Muscle of back (tissue), 3 donors: ENCODE measurements at regions not wholly inside any gene's neighbourhood (a gene's known extent, or its start where the extent isn't known, plus 50 kb on each side); places are given as distances from the start of the nearest gene placed in this dataset.

Experiments
- DNase-seq, 3 donors: peaks; one replicate each; pipeline versions ENCODE4 v3.0.0 to v3.0.0-alpha.2; 2013

DNA sequence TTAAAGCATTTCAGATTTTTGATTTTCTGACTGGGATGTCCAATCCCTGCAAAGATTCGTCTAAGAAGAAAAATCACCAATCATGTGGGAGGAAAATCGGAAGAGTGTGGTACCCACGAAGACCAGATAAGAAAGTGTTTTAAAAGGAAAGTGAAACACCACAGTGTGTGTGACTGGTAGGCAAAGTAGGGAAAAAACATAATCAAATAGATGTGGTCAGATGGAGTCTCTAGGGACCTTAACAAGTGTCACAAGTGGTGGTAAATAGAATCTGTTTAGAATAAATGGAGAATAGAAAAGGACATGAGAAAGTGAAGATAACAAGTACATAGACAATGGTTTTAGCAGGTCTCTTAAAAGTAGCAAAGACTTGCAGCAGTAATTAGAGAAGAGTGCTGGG lies 154.6 kb downstream of the SLC30A10 start:
- DNase-seq = no peak

GRCh38 chr1:219773110-219773509 lies 155.2 kb downstream of the SLC30A10 start:
- no peak for DNase-seq

- no peak for DNase-seq
These were observed 155.9 kb downstream of the SLC30A10 start for GRCh38 chr1:219772265-219773036.

DNA sequence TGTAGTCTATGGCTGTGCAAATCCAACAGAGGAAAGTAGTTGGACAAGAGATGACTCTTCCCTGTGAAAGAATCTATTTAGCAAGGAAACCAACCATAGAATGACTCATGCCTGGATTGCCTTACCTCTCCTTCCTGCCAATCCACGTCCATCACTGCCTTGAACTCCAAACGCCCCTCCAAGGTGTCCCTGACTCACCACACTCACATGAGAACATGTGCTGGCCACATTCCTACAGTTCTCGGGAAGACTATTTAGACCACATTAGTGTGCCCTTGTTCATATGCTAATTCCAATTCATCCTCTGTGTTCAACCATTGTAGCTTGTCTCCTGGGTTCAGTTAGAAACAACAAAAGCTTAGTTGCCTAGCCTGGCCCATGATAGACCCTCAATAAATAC lies 157.3 kb downstream of the SLC30A10 start:
- DNase-seq = peak in 1 of 3 donors; percentile 94

DNA sequence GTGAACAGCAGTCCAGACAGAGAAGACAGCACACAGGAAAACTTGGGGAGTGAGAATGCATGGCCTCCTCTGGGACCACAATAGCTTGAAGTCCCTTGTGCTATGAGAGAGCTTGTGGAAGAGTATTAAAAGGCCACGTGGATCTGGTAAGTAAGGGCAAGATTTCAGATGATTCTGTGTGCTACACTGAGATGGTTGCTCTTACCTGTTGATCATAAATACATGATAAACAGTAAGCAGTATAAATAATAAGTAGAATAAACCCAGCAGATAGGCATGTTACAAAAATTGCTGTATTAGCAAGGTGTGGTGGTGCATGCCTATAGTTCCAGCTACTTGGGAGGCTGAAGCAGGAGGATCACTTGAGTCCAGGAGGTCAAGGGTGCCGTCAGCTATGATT lies 150.4 kb upstream of the ZC3H11B start:
- DNase-seq = no peak

DNA sequence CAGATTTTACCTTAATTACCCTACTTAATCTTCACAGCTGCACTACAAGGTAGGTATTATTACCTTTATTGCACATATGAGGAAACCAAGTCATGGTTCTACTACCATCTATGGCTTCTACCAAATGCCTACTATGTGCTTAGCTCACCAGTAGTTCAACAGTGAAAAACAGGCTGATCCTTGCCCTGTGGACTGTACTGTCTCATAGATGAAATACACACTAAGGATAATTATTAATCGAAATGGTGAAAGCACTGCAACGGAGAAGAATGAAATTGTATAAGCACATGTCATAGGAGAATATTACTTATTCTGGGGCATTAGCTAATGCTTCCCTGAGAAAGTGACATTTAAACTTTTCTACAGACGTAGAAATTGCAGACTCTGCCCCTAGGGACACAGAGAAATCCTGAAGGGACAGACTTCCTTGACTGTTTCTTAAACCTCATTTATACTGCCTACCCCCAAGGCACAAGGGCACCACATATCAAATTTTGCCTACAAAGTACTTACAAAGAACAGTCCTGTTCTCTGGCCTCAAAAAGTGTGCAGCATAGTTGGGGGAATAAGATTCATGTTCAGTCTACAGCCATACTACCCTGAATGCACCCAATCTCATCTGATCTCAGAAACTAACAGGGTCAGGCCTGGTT lies 148.4 kb upstream of the ZC3H11B start:
- no peak for DNase-seq

- DNase-seq = no peak
These were observed 146.2 kb upstream of the ZC3H11B start for GRCh38 chr1:219759095-219759494.

GRCh38 chr1:219757890-219758289 lies 145.0 kb upstream of the ZC3H11B start:
- peak in 1 of 3 donors; percentile 44 for DNase-seq

GRCh38 chr1:219755234-219755633 lies 142.3 kb upstream of the ZC3H11B start:
- no peak for DNase-seq

GRCh38 chr1:219754767-219755166 lies 141.9 kb upstream of the ZC3H11B start:
- no peak for DNase-seq

DNA sequence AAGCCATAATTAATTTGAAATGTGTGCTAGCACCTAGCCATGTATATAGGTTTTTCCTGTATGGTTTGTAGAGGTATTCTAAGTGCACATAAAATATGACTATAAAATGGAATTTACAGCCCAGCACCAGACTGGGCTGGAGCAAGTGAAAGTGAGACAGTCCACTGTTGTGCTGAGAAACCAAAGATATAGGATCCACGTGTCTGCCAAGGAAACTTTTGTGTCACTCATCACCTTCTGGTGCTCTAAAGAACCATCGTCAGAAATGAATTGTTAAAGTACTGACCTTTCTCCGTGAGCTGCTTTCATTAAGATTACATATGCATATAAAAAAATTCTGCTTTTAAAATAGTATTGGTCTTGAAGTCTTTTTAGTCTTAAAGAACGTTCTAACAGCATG lies 141.0 kb upstream of the ZC3H11B start:
- DNase-seq = no peak

DNA sequence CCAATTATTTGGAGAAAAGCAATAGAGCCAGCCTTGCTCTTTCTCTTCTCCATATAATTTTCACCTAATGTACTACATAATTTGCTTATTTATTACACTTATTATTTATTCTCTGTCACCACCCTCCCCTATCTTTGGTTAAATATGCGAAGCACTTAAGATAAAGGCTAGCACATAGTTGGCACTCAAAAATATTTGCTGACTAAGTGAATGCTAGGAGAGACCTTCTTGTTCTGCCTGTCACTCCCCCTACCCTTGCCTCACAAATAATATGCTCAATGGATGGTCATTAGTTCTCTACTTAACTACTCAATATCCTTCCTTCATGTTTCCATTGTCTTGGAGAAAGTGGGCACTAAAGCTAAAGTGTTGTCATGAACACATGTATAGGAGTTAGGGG lies 139.7 kb upstream of the ZC3H11B start:
- DNase-seq = no peak

GRCh38 chr1:219751870-219752507 lies 139.1 kb upstream of the ZC3H11B start:
- no peak for DNase-seq

- DNase-seq = no peak
These were observed 136.5 kb upstream of the ZC3H11B start for GRCh38 chr1:219749370-219749769.

DNA sequence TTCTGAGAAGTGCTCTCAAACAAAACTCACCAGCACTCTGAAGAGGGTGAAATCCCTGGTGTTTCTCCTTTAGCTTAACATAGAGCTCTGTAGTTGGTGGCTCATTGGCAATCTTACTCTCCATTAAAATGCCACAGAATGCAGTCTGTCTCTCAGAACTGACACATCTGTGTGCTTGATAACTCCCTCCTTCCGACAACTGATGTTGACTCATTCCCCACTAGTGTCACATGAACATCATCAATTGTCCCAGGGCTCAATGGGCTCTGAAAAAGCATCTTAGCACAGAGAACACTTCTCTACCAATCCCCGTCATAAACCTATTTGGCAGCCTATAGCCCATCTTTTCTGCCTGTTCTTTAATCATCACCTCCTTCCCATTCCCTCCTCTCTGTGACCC lies 133.2 kb upstream of the ZC3H11B start:
- no peak for DNase-seq

DNA sequence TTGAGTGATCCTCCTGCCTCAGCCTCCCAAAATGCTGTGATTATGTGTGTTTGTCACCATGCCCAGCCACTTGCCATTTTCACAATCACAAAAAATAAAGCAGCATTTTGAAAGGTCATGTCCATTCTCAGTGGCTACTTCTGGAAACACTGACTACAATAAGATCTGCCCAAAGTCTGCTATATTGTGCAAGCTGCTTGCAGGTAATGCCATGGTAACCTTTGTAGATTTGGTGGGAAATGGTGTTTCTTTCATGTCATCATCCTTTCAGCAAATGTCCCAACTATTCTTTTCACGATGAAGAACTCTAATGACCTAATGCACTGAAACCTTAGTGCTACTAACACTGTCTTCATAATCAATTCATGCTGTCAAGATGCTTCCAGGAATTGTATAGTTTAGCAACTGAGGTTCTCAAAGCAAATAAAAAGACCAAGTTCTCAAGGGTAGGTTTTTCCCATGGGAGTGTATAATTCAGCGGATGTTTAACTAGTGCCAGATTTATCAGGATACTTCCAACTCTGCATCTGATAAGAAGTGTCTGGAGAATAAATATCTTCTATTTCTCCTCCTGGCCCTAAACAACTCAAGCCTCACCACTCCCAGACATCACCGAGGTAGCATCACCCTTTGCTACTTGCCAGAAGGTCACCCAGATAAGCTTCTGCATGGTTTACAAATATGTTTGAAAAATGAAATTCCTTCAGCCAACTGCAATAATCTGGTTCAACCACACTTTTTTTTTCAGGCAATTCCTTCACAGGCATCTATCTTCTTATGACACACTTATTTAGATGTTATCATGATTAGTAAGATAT lies 132.0 kb upstream of the ZC3H11B start:
- DNase-seq = no peak

DNA sequence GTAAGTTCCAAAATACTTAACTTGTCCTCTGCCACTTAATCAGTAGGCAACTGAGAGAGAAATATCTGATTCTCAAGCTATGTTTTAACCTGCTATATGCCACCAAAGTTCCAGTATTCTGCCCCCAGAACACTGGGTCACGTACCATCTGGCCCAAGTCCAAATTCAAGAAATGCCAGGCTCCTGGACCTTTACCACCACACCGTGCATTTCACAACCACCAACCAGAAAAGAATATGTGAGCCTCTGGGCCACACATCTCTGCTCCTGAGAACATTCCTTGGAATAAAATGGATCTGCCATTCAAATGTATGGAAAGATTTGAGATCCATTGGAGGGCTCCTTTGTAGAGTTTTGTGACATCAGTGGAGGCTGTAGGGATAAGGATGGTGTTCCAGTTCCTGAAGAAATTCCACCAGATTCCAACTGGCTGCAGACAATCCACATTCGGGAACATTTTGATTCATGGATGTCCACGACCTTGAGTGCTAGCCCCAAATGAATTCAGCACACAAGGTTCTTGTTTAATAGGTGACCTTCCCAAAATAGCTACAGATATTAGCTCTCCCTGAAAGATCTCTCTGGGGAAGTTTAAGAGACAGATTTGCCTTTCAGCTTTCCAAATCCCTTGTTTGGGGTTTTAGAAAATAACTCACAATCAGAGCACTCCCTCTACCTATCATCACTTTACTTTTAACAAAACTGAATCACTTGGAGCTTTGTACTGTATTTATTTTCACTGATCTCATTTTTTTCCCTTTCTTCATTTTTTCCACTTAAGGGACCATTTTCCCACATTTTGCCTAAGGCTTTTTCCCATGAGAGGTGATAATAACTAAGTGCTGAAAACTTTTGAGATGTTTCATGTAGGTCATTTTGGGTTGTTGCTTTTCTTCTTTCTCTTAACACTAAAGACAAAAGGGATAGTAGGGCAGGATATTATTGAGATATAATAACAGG lies 128.4 kb upstream of the ZC3H11B start:
- peak; percentile 25 to 37 (median 34) for DNase-seq

- DNase-seq = no peak
These were observed 120.7 kb upstream of the ZC3H11B start for GRCh38 chr1:219733511-219734174.

DNA sequence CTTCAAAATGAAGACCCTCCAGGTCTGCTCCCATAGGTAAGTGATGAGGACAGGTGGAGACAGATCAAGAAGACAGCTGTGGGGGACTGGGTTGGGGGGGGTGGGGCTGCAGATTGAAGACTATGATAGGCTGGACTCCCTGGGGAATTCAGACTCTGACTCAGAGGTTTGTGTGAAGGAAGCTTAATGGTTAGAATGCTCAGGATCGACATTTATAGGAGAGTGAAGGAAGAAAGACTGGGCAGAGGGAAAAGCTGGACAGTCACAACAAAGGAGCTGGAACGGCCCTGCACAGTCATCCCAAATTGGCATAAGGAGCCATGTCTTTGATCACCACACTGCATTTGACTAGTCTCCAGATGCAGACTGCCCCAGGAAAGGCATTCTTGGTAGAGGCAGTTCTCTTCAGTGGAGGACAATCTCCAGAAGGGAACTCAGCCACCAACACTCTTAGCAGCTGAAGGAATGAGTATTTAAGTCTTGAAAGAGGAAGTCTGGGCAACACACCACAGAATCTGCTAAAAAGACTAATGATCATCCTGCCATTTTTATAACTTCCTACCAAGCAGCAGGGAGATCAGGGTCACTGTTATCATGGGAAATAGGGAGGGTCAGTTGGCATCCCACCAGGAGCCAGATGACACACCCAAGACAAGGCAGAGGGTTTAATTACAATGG lies 120.0 kb upstream of the ZC3H11B start:
- no peak for DNase-seq

DNA sequence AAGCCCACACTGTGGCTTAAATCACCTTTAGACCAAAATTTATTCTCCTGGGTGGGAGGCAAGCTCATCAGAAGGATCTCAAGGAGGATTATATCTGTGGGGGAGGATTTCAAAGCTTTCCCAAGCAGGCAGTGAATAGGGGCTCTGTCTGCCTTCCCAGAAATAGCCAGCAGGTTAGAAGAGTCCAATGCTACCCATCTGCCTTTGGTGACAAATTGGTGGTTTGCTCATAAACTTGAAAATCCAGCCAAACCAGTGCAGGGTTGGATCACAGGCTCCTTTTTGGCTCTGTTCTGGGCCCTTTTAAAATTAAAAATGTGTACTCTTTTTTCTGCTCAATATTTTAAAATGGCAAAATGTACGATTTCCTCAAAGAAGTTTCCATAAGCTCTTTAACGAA lies 118.9 kb upstream of the ZC3H11B start:
- DNase-seq = no peak
